HEK293 (cell line): ENCODE measurements at regions not wholly inside any gene's neighbourhood (a gene's known extent, or its start where the extent isn't known, plus 50 kb on each side); places are given as distances from the start of the nearest gene placed in this dataset.

Experiments used
- CTCF ChIP-seq: fragments of 450-650 bp; formaldehyde crosslinking; IDR thresholded peaks from 2 replicates; pipeline ENCODE4 v1.5.1; 2016; ENCODE audit warnings: missing biosample characterization, missing genetic modification characterization
- HOXA7 ChIP-seq: sonication (generic); formaldehyde crosslinking; IDR thresholded peaks from 2 replicates; pipeline ENCODE4 v1.8.1; 2022; ENCODE audit warnings: missing genetic modification reagents, borderline replicate concordance
- MEIS1 ChIP-seq: sonication (generic); formaldehyde crosslinking; IDR thresholded peaks from 2 replicates; pipeline ENCODE4 v1.8.1; 2022; ENCODE audit warnings: missing genetic modification reagents, mild to moderate bottlenecking, borderline replicate concordance
- SP2 ChIP-seq: fragments of 450-650 bp; formaldehyde crosslinking; IDR thresholded peaks from 2 replicates; pipeline ENCODE4 v1.5.1; 2016; ENCODE audit warnings: missing biosample characterization, missing genetic modification characterization
- YY1 ChIP-seq: fragments of 450-650 bp; formaldehyde crosslinking; IDR thresholded peaks from 2 replicates; pipeline ENCODE4 v1.5.1; 2018; ENCODE audit warnings: missing biosample characterization, missing genetic modification characterization
- ZBTB8A ChIP-seq: fragments of 450-650 bp; formaldehyde crosslinking; IDR thresholded peaks from 2 replicates; pipeline ENCODE4 v1.5.1; 2016; ENCODE audit warnings: missing biosample characterization, missing genetic modification characterization
- ZFP37 ChIP-seq: fragments of 450-650 bp; formaldehyde crosslinking; IDR thresholded peaks from 2 replicates; pipeline ENCODE4 v1.5.1; 2016; ENCODE audit warnings: missing biosample characterization, missing genetic modification characterization
- ZFP41 ChIP-seq: fragments of 450-650 bp; formaldehyde crosslinking; IDR thresholded peaks from 2 replicates; pipeline ENCODE4 v1.5.1; 2016; ENCODE audit warnings: missing biosample characterization, missing genetic modification characterization, borderline replicate concordance
- ZNF10 ChIP-seq: fragments of 450-650 bp; formaldehyde crosslinking; IDR thresholded peaks from 2 replicates; pipeline ENCODE4 v1.5.1; 2017; ENCODE audit warnings: missing biosample characterization, missing genetic modification characterization
- ZNF133 ChIP-seq: fragments of 450-650 bp; formaldehyde crosslinking; IDR thresholded peaks from 2 replicates; pipeline ENCODE4 v1.5.1; 2016; ENCODE audit warnings: missing biosample characterization, missing genetic modification characterization
- ZNF433 ChIP-seq: fragments of 450-650 bp; formaldehyde crosslinking; IDR thresholded peaks from 2 replicates; pipeline ENCODE4 v1.5.1; 2016; ENCODE audit warnings: missing biosample characterization, missing genetic modification characterization, low read depth
- ZNF549 ChIP-seq: fragments of 450-650 bp; IDR thresholded peaks from 2 replicates; pipeline ENCODE4 v1.5.1; 2018; ENCODE audit warnings: missing biosample characterization, missing genetic modification characterization, mild to moderate bottlenecking, inconsistent platforms, moderate library complexity
- ZNF558 ChIP-seq: fragments of 450-650 bp; formaldehyde crosslinking; IDR thresholded peaks from 2 replicates; pipeline ENCODE4 v1.5.1; 2016; ENCODE audit warnings: missing biosample characterization, missing genetic modification characterization
- ZNF629 ChIP-seq: fragments of 450-650 bp; formaldehyde crosslinking; IDR thresholded peaks from 2 replicates; pipeline ENCODE4 v1.5.1; 2017; ENCODE audit warnings: missing biosample characterization, missing genetic modification characterization

GRCh38 chr16:9015489-9015888 is 51.8 kb upstream of the USP7 start:
- no peak for TF ChIP-seq ZNF133 (tag by site-specific recombination)
- TF ChIP-seq ZNF549 (tag by site-specific recombination), result no peak
- no peak for TF ChIP-seq ZBTB8A (tag by site-specific recombination)
- TF ChIP-seq MEIS1 (CRISPR knock-in tag), result no peak
- TF ChIP-seq ZNF629, result no peak
- TF ChIP-seq ZFP41, result no peak
- no peak for TF ChIP-seq YY1
- no peak for TF ChIP-seq ZNF558 (tag by site-specific recombination)
- TF ChIP-seq HOXA7 (CRISPR knock-in tag), result no peak
- TF ChIP-seq CTCF (tag by site-specific recombination), result no peak
- no peak for TF ChIP-seq SP2 (tag by site-specific recombination)
- no peak for TF ChIP-seq ZNF10 (tag by site-specific recombination)
- TF ChIP-seq ZNF433 (tag by site-specific recombination), result no peak
- no peak for TF ChIP-seq ZFP37 (tag by site-specific recombination)
